ENCODE measurements at regions not wholly inside any gene's neighbourhood (a gene's known extent, or its start where the extent isn't known, plus 50 kb on each side); places are given as distances from the start of the nearest gene placed in this dataset.

GRCh38 chr5:2696156-2696807, 55.2 kb downstream of the IRX2 start:
- DNase-seq (ENCODE audit: low spot score), result no peak

- DNase-seq (ENCODE audit: low spot score), result no peak
Measured at GRCh38 chr5:2695200-2695891, 56.1 kb downstream of the IRX2 start.

- no peak for DNase-seq (ENCODE audit: low spot score)
Measured at GRCh38 chr5:2691530-2691929, 59.9 kb downstream of the IRX2 start.

GRCh38 chr5:2690293-2690692, 61.2 kb downstream of the IRX2 start:
- no peak for DNase-seq (ENCODE audit: low spot score)

- no peak for DNase-seq (ENCODE audit: low spot score)
Measured at GRCh38 chr5:2688586-2688985, 62.9 kb downstream of the IRX2 start.

- DNase-seq (ENCODE audit: low spot score), result no peak
Measured at GRCh38 chr5:2687746-2688145, 63.7 kb downstream of the IRX2 start.

GRCh38 chr5:2686321-2687124, 65.0 kb downstream of the IRX2 start:
- DNase-seq (ENCODE audit: low spot score), result no peak

GRCh38 chr5:2685651-2686272, 65.7 kb downstream of the IRX2 start:
- DNase-seq (ENCODE audit: low spot score), result no peak

- DNase-seq (ENCODE audit: low spot score), result no peak
Measured at GRCh38 chr5:2684606-2685005, 66.9 kb downstream of the IRX2 start.

GRCh38 chr5:2683720-2684119, 67.8 kb downstream of the IRX2 start:
- no peak for DNase-seq (ENCODE audit: low spot score)

- DNase-seq (ENCODE audit: low spot score), result no peak
Measured at GRCh38 chr5:2681476-2681875, 70.0 kb downstream of the IRX2 start.

- no peak for DNase-seq (ENCODE audit: low spot score)
Measured at GRCh38 chr5:2680979-2681378, 70.5 kb downstream of the IRX2 start.

- DNase-seq (ENCODE audit: low spot score), result no peak
Measured at GRCh38 chr5:2677689-2678088, 73.8 kb downstream of the IRX2 start.

- no peak for DNase-seq (ENCODE audit: low spot score)
Measured at GRCh38 chr5:2675548-2675947, 75.9 kb downstream of the IRX2 start.

GRCh38 chr5:2674456-2674855, 77.0 kb downstream of the IRX2 start:
- no peak for DNase-seq (ENCODE audit: low spot score)

GRCh38 chr5:2670940-2671339, 80.5 kb downstream of the IRX2 start:
- DNase-seq (ENCODE audit: low spot score), result no peak

GRCh38 chr5:2669913-2670312, 81.6 kb downstream of the IRX2 start:
- no peak for DNase-seq (ENCODE audit: low spot score)

GRCh38 chr5:2669259-2669658, 82.2 kb downstream of the IRX2 start:
- DNase-seq (ENCODE audit: low spot score), result no peak

- DNase-seq (ENCODE audit: low spot score), result no peak
Measured at GRCh38 chr5:2666081-2666480, 85.4 kb downstream of the IRX2 start.

GRCh38 chr5:2663489-2663888, 88.0 kb downstream of the IRX2 start:
- no peak for DNase-seq (ENCODE audit: low spot score)

GRCh38 chr5:2660315-2660714, 91.2 kb downstream of the IRX2 start:
- no peak for DNase-seq (ENCODE audit: low spot score)

- no peak for DNase-seq (ENCODE audit: low spot score)
Measured at GRCh38 chr5:2658881-2659470, 92.5 kb downstream of the IRX2 start.
